Lower lobe of right lung (tissue), 2 donors: ENCODE measurements at regions not wholly inside any gene's neighbourhood (a gene's known extent, or its start where the extent isn't known, plus 50 kb on each side); places are given as distances from the start of the nearest gene placed in this dataset.

ENCODE experiments used
- ATAC-seq, 2 donors: fragments of 200-7000 bp; cut with Tn5 transposase; one replicate each; pipeline ENCODE4 v1.9.1; 2020 to 2022; ENCODE audit warnings: mild to moderate bottlenecking in 2 of 2, moderate library complexity in 2 of 2
- DNase-seq: peaks from one replicate; pipeline ENCODE4 v3.0.0-alpha.2; 2020
- H3K27ac ChIP-seq: fragments of 200-600 bp; one replicate; pipeline ENCODE4 v1.8.0; 2022
- H3K27me3 ChIP-seq: fragments of 200-600 bp; one replicate; pipeline ENCODE4 v1.8.0; 2022; ENCODE audit warnings: low read depth
- H3K36me3 ChIP-seq: fragments of 200-600 bp; one replicate; pipeline ENCODE4 v1.8.0; 2022; ENCODE audit warnings: mild to moderate bottlenecking
- H3K4me1 ChIP-seq: fragments of 200-600 bp; one replicate; pipeline ENCODE4 v1.8.0; 2022
- H3K4me3 ChIP-seq: fragments of 200-600 bp; one replicate; pipeline ENCODE4 v1.8.0; 2022; ENCODE audit warnings: mild to moderate bottlenecking
- H3K9me3 ChIP-seq: fragments of 200-600 bp; one replicate; pipeline ENCODE4 v1.8.0; 2022
- intact Hi-C: fragments of 100-400 bp; cut with DNase I; formaldehyde crosslinking; loops from one replicate; pipeline ENCODE4 v1.11.0; 2022
- TF ChIP-seq, protein P1 (sequence below): fragments of 200-600 bp; IDR thresholded peaks from one replicate; pipeline ENCODE4 v1.8.0; 2022; ENCODE audit warnings: antibody characterized with exemption, mild to moderate bottlenecking
- donor health status: DM: no; HTN: yes; CAD: no; lungs with severe emphysema.

DNA sequence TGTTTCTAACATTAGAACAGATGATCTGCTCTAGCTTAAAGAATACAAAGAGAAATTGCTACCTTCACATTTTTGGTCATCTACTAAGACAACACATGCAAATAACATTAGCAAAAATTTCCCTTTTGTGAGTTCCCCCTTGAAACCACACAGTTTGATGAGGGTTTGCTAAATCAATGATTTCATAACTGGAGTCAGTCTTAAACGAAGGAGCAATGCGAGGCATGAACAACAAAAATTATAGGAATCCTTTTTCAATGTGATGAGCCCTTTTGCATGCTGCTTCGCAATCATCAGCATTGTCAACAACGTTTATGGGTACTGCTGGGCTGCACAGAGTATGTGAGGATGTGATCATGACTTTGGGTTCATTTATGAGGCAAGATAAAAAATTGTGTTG, 286.4 kb downstream of the C7orf25 start:
- no peaks in the 10 kb centered on the region for H3K4me1 ChIP-seq
- H3K27me3 ChIP-seq: no peaks in the 10 kb centered on the region
- H3K9me3 ChIP-seq: no peaks in the 10 kb centered on the region
- TF ChIP-seq, protein P1, sequence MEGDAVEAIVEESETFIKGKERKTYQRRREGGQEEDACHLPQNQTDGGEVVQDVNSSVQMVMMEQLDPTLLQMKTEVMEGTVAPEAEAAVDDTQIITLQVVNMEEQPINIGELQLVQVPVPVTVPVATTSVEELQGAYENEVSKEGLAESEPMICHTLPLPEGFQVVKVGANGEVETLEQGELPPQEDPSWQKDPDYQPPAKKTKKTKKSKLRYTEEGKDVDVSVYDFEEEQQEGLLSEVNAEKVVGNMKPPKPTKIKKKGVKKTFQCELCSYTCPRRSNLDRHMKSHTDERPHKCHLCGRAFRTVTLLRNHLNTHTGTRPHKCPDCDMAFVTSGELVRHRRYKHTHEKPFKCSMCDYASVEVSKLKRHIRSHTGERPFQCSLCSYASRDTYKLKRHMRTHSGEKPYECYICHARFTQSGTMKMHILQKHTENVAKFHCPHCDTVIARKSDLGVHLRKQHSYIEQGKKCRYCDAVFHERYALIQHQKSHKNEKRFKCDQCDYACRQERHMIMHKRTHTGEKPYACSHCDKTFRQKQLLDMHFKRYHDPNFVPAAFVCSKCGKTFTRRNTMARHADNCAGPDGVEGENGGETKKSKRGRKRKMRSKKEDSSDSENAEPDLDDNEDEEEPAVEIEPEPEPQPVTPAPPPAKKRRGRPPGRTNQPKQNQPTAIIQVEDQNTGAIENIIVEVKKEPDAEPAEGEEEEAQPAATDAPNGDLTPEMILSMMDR: no peak
- no peak overlapping the region for H3K4me3 ChIP-seq
- no peaks in the 10 kb centered on the region for H3K36me3 ChIP-seq
- intact Hi-C loops: no loop called here
- DNase-seq (no peak), ATAC-seq (no peak)
- no peak overlapping the region for H3K27ac ChIP-seq

DNA sequence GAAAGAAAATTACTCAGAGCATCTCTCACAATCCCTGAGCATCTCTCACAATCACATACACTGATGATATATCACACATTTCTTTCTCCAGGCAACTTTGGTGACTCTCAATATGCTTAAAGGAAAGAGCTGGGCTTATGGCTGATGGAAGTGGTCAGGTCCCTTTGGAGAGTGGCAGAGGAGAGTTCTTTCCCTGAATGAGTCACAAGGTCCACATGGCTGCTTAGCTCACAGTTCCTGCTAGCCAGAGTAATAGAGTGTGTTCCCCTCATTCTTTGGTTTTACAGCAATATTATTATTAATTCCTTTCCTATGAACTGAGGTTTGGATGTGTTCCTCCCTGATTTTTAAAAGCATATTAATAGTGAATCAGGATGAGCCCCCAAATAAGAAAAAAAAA, 287.4 kb downstream of the C7orf25 start:
- Histone ChIP-seq H3K27ac (no peak overlapping the region), H3K36me3 (no peaks in the 10 kb centered on the region), H3K9me3 (no peaks in the 10 kb centered on the region), H3K4me1 (no peaks in the 10 kb centered on the region), H3K4me3 (no peak overlapping the region), H3K27me3 (no peaks in the 10 kb centered on the region)
- ATAC-seq: no peak
- no peak for DNase-seq
- TF ChIP-seq, protein P1: no peak
- intact Hi-C loops: no loop called here

GRCh38 chr7:42621543-42622219, 290.2 kb downstream of the C7orf25 start:
- DNase-seq (no peak), ATAC-seq (no peak)
- Histone ChIP-seq H3K4me1 (no peaks in the 10 kb centered on the region), H3K27ac (no peak overlapping the region), H3K36me3 (no peaks in the 10 kb centered on the region), H3K27me3 (no peaks in the 10 kb centered on the region), H3K9me3 (no peaks in the 10 kb centered on the region), H3K4me3 (no peak overlapping the region)
- intact Hi-C loops: no loop called here
- TF ChIP-seq, protein P1: no peak

DNA sequence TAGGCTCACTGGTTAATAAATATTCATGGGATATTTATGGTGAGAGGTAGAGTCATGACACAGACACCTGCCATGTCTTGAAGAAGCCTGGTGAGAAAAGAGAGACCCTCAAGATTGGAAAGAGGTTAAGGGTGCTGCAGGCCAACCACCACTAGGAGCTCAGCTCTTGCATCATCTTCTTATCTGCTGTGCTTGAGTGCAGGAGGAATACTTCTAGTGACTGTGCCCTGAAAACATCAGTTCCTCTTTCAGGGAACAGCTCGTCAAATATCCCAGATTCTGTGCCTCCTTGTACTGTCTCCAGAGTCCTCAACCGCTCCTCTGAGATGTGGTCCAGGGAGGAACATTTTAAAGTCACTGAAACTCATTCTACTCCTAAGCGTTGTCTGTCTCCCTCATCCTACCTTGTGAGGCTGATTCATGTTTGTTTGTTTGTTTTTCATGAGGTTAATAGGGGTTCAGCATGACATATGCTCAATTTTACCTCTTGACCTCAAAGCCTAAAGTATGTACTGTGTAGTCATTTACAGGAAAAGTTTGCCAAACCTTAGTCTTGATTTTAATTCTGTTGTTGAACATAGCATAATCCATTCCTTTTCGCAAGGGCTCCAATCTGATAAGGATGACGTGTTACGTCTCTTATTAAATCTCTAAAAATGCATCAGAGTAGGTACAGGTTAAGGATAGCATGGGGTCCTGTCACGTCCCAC, 293.1 kb downstream of the C7orf25 start:
- H3K36me3 ChIP-seq: no peaks in the 10 kb centered on the region
- ATAC-seq (no peak), DNase-seq (no peak)
- intact Hi-C loops: no loop called here
- TF ChIP-seq, protein P1: no peak
- H3K4me3 ChIP-seq: no peak overlapping the region
- no peaks in the 10 kb centered on the region for H3K27me3 ChIP-seq
- no peaks in the 10 kb centered on the region for H3K9me3 ChIP-seq
- no peaks in the 10 kb centered on the region for H3K4me1 ChIP-seq
- no peak overlapping the region for H3K27ac ChIP-seq

GRCh38 chr7:42617806-42618457, 293.9 kb downstream of the C7orf25 start:
- intact Hi-C loops: no loop called here
- no peak overlapping the region for H3K4me3 ChIP-seq
- H3K4me1 ChIP-seq: no peaks in the 10 kb centered on the region
- H3K27ac ChIP-seq: no peak overlapping the region
- no peak for DNase-seq
- no peaks in the 10 kb centered on the region for H3K27me3 ChIP-seq
- no peak for ATAC-seq
- no peaks in the 10 kb centered on the region for H3K36me3 ChIP-seq
- H3K9me3 ChIP-seq: no peaks in the 10 kb centered on the region
- TF ChIP-seq, protein P1: no peak
